GM12878 (cell line): ENCODE measurements at regions not wholly inside any gene's neighbourhood (a gene's known extent, or its start where the extent isn't known, plus 50 kb on each side); places are given as distances from the start of the nearest gene placed in this dataset.

Source experiments
- ATAC-seq: fragments of 200-7000 bp; cut with Tn5 transposase; 3 replicates; pipeline ENCODE4 v1.9.1; 2020; ENCODE audit warnings: mild to moderate bottlenecking, moderate library complexity
- BruUV-seq: library from RNA; stranded (reverse); fragments of 400-500 nt; replicated peaks from 2 replicates; lab custom pipeline; 2021; lab: Mats Ljungman, UMichigan
- CTCF ChIA-PET: fragments of 300-600 bp; sonication (Branson Sonifier 250); formaldehyde crosslinking; extraction: SDS; loops from one replicate; lab custom pipeline; 2021; ENCODE audit warnings: inconsistent platforms; lab: Yijun Ruan, JAX
- POLR2A ChIA-PET: fragments of 350-600 bp; formaldehyde crosslinking; extraction: SDS; loops from one replicate; lab custom pipeline; 2021; ENCODE audit warnings: inconsistent platforms; lab: Charles Lee
- RAD21 ChIA-PET: fragments of 300-600 bp; sonication (Branson Sonifier 250); formaldehyde crosslinking; loops from one replicate; lab custom pipeline; 2023; ENCODE audit warnings: antibody characterized with exemption; ENCODE audit not compliant: unreplicated experiment; lab: Charles Lee
- SMC1A ChIA-PET: fragments of 300-600 bp; sonication (Branson Sonifier 250); formaldehyde crosslinking; loops from one replicate; lab custom pipeline; 2023; ENCODE audit not compliant: unreplicated experiment, uncharacterized antibody; lab: Charles Lee
- DNase-seq: peaks from one replicate; pipeline ENCODE4 v3.0.0-alpha.2; 2011; ENCODE audit warnings: low read depth, low spot score
- FAIRE-seq: peaks from 3 replicates; lab custom pipeline; 2011; peaks lifted over from hg19 to GRCh38; lab: Jason Lieb, UNC
- H2AFZ ChIP-seq: 2 replicates; pipeline ENCODE4 v1.6.0; 2011; ENCODE audit warnings: low read depth, low read length, control low read depth; ENCODE audit not compliant: control insufficient read depth
- H3K27ac ChIP-seq: 2 replicates; pipeline ENCODE4 v1.5.1; 2011; ENCODE audit warnings: control low read depth; ENCODE audit not compliant: control insufficient read depth, insufficient read depth
- H3K27me3 ChIP-seq, 2 experiments: replicated peaks in 1 of 2; 2 replicates each; pipeline versions ENCODE4 v1.6.0 to v1.6.1; 2011; ENCODE audit warnings: low read length in 1 of 2; ENCODE audit not compliant: control insufficient read depth in 2 of 2, insufficient read depth in 2 of 2
- H3K36me3 ChIP-seq, 2 experiments: 2 replicates each; pipeline ENCODE4 v1.5.1; 2011; ENCODE audit warnings: low read length in 1 of 2; ENCODE audit not compliant: control insufficient read depth in 2 of 2, insufficient read depth in 2 of 2
- H3K4me1 ChIP-seq: 2 replicates; pipeline ENCODE4 v1.6.1; 2011; ENCODE audit warnings: mild to moderate bottlenecking, low read length, moderate library complexity, mixed read lengths; ENCODE audit not compliant: control insufficient read depth, insufficient read depth
- H3K4me2 ChIP-seq: 2 replicates; pipeline ENCODE4 v1.6.0; 2011; ENCODE audit warnings: control low read depth; ENCODE audit not compliant: control insufficient read depth, insufficient read depth
- H3K4me3 ChIP-seq: fragments of 200-600 bp; sonication (generic); 2 replicates; pipeline ENCODE4 v1.5.1; 2016
- H3K79me2 ChIP-seq: 2 replicates; pipeline ENCODE4 v1.6.0; 2011; ENCODE audit warnings: low read length; ENCODE audit not compliant: control insufficient read depth, insufficient read depth
- H3K9ac ChIP-seq: 2 replicates; pipeline ENCODE4 v1.8.0; 2011; ENCODE audit warnings: low read length, control low read depth, mixed read lengths; ENCODE audit not compliant: control insufficient read depth, insufficient read depth
- H3K9me3 ChIP-seq: replicated peaks from 3 replicates; pipeline ENCODE4 v1.5.1; 2011; ENCODE audit warnings: mild to moderate bottlenecking, low read length; ENCODE audit not compliant: control insufficient read depth, insufficient read depth
- H4K20me1 ChIP-seq: 2 replicates; pipeline ENCODE4 v1.6.0; 2011; ENCODE audit not compliant: control insufficient read depth, insufficient read depth
- BCL11A ChIP-seq: IDR thresholded peaks from 2 replicates; pipeline ENCODE4 v1.6.1; 2011; ENCODE audit warnings: low read depth, low read length
- DPF2 ChIP-seq: fragments of 450-650 bp; IDR thresholded peaks from 2 replicates; pipeline ENCODE4 v1.6.1; 2017; ENCODE audit warnings: mild to moderate bottlenecking
- GATAD2B ChIP-seq: fragments of 450-650 bp; conservative IDR thresholded peaks from 2 replicates; pipeline ENCODE4 v1.6.1; 2017; ENCODE audit warnings: low read depth, mild to moderate bottlenecking, moderate library complexity
- HCFC1 ChIP-seq: fragments of 150-350 bp; IDR thresholded peaks from 2 replicates; pipeline ENCODE4 v1.6.1; 2014; ENCODE audit warnings: low read length
- LARP7 ChIP-seq: fragments of 450-650 bp; IDR thresholded peaks from 2 replicates; pipeline ENCODE4 v1.6.1; 2017; ENCODE audit warnings: mild to moderate bottlenecking
- NBN ChIP-seq: fragments of 450-650 bp; IDR thresholded peaks from 2 replicates; pipeline ENCODE4 v1.6.1; 2016
- NFIC ChIP-seq: IDR thresholded peaks from 2 replicates; pipeline ENCODE4 v1.6.1; 2012; ENCODE audit warnings: low read depth, mild to moderate bottlenecking, inconsistent platforms, low read length, moderate library complexity
- RAD21 ChIP-seq: IDR thresholded peaks from 2 replicates; pipeline ENCODE4 v1.6.1; 2011; ENCODE audit warnings: mild to moderate bottlenecking, low read depth, low read length, moderate library complexity; ENCODE audit not compliant: insufficient read depth
- WRNIP1 ChIP-seq: IDR thresholded peaks from 2 replicates; pipeline ENCODE4 v1.6.1; 2011; ENCODE audit warnings: low read depth, low read length, improper control_type of control experiment, borderline replicate concordance
- ZNF384 ChIP-seq: IDR thresholded peaks from 2 replicates; pipeline ENCODE4 v1.6.1; 2012; ENCODE audit warnings: low read depth, mild to moderate bottlenecking, low read length, improper control_type of control experiment, borderline replicate concordance
- WGBS: methylation state at CpG from one replicate; pipeline ENCODE4 v1.1.6; 2016; ENCODE audit warnings: low lambda C conversion rate; ENCODE audit not compliant: insufficient replicate concordance, insufficient coverage; ENCODE audit errors: missing lambda C conversion rate; 5-methylcytosine and 5-hydroxymethylcytosine counted together
- in situ Hi-C: fragments of 300-500 bp; cut with MboI; formaldehyde crosslinking; loops from 9 replicates; pipeline ENCODE4 v1.14.3; 2018; ENCODE audit warnings: mixed read lengths
- intact Hi-C: fragments of 100-400 bp; cut with micrococcal nuclease; formaldehyde crosslinking; loops from one replicate; pipeline ENCODE4 v1.14.2; 2022; ENCODE audit not compliant: unreplicated experiment
- TF ChIP-seq, protein P1 (sequence below): fragments of 450-650 bp; formaldehyde crosslinking; IDR thresholded peaks from 2 replicates; pipeline ENCODE4 v1.5.0; 2022; ENCODE audit warnings: mild to moderate bottlenecking, missing genetic modification characterization
- TF ChIP-seq, protein P2 (sequence below): fragments of 450-650 bp; conservative IDR thresholded peaks from 2 replicates; pipeline ENCODE4 v1.6.1; 2017; ENCODE audit warnings: mild to moderate bottlenecking, moderate library complexity
- TF ChIP-seq, protein P3 (sequence below): fragments of 450-650 bp; IDR thresholded peaks from 2 replicates; pipeline ENCODE4 v1.6.1; 2014; ENCODE audit warnings: mild to moderate bottlenecking

GRCh38 chr11:88051396-88051795, 123.8 kb downstream of the RAB38 start:
- Histone ChIP-seq H3K9me3 (no peaks in the 10 kb centered on the region), H3K36me3 (no peaks in the 10 kb centered on the region), H3K4me3 (no peak overlapping the region), H4K20me1 (no peaks in the 10 kb centered on the region), H3K27me3 (no peaks in the 10 kb centered on the region), H3K4me1 (no peaks in the 10 kb centered on the region), H2AFZ (no peak overlapping the region), H3K79me2 (no peaks in the 10 kb centered on the region), H3K9ac (no peak overlapping the region), H3K4me2 (no peak overlapping the region), H3K27ac (no peak overlapping the region)
- FAIRE-seq = no peak
- no TSS peak for BruUV-seq
- ChIA-PET RAD21 (no interaction called here), SMC1A (no interaction called here), POLR2A (no interaction called here), CTCF (no interaction called here)
- no peak for TF ChIP-seq LARP7
- no peak for TF ChIP-seq ZNF384
- no peak for TF ChIP-seq RAD21
- 31% methylated on average over 2 of the region's 2 CpGs for WGBS
- no peak for DNase-seq
- in situ Hi-C loops (no loop called here), intact Hi-C loops (no loop called here)
- no peak for ATAC-seq

DNA sequence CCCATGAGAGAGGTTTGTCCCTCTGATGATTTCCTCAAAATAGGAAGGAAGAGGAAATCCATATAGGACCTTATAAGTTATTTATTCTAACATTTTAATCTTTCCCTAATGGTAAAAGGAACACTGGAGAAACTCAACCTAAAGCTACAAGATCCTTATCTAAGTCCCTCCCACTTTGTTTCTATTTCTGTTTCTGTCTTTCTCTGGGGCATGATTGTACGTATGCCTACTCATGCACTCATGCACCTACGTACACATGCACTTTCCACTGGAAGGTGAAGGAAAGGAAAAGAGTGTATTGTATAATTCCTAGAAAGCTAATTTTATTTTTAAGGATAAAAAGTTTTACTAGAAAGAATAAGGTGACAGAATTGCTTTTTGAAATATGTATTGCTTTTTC, 125.0 kb downstream of the RAB38 start:
- Histone ChIP-seq H4K20me1 (no peaks in the 10 kb centered on the region), H3K9ac (no peak overlapping the region), H3K4me1 (no peaks in the 10 kb centered on the region), H3K27ac (no peak overlapping the region), H3K27me3 (no peaks in the 10 kb centered on the region), H3K9me3 (no peaks in the 10 kb centered on the region), H2AFZ (no peak overlapping the region), H3K79me2 (no peaks in the 10 kb centered on the region), H3K4me3 (no peak overlapping the region), H3K4me2 (no peak overlapping the region), H3K36me3 (no peaks in the 10 kb centered on the region)
- POLR2A ChIA-PET = no interaction called here
- 88% methylated on average over 2 of the region's 2 CpGs for WGBS
- RAD21 ChIA-PET = no interaction called here
- DNase-seq (no peak), FAIRE-seq (no peak), ATAC-seq (no peak)
- SMC1A ChIA-PET = interaction anchor here (0.9 kb wide), 1 partner anchor 24 kb away, joined by 3 read pairs; no protein-coding TSS in a partner anchor
- BruUV-seq = no TSS peak
- in situ Hi-C loops (no loop called here), intact Hi-C loops (no loop called here)
- CTCF ChIA-PET = no interaction called here
- TF ChIP-seq, protein P1, sequence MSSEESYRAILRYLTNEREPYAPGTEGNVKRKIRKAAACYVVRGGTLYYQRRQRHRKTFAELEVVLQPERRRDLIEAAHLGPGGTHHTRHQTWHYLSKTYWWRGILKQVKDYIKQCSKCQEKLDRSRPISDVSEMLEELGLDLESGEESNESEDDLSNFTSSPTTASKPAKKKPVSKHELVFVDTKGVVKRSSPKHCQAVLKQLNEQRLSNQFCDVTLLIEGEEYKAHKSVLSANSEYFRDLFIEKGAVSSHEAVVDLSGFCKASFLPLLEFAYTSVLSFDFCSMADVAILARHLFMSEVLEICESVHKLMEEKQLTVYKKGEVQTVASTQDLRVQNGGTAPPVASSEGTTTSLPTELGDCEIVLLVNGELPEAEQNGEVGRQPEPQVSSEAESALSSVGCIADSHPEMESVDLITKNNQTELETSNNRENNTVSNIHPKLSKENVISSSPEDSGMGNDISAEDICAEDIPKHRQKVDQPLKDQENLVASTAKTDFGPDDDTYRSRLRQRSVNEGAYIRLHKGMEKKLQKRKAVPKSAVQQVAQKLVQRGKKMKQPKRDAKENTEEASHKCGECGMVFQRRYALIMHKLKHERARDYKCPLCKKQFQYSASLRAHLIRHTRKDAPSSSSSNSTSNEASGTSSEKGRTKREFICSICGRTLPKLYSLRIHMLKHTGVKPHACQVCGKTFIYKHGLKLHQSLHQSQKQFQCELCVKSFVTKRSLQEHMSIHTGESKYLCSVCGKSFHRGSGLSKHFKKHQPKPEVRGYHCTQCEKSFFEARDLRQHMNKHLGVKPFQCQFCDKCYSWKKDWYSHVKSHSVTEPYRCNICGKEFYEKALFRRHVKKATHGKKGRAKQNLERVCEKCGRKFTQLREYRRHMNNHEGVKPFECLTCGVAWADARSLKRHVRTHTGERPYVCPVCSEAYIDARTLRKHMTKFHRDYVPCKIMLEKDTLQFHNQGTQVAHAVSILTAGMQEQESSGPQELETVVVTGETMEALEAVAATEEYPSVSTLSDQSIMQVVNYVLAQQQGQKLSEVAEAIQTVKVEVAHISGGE (CRISPR knock-in tag) = no peak
- TF ChIP-seq WRNIP1 = no peak
- no peak for TF ChIP-seq NBN
- no peak for TF ChIP-seq DPF2
- TF ChIP-seq HCFC1 = no peak
- TF ChIP-seq, protein P2, sequence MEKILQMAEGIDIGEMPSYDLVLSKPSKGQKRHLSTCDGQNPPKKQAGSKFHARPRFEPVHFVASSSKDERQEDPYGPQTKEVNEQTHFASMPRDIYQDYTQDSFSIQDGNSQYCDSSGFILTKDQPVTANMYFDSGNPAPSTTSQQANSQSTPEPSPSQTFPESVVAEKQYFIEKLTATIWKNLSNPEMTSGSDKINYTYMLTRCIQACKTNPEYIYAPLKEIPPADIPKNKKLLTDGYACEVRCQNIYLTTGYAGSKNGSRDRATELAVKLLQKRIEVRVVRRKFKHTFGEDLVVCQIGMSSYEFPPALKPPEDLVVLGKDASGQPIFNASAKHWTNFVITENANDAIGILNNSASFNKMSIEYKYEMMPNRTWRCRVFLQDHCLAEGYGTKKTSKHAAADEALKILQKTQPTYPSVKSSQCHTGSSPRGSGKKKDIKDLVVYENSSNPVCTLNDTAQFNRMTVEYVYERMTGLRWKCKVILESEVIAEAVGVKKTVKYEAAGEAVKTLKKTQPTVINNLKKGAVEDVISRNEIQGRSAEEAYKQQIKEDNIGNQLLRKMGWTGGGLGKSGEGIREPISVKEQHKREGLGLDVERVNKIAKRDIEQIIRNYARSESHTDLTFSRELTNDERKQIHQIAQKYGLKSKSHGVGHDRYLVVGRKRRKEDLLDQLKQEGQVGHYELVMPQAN = no peak
- TF ChIP-seq GATAD2B = no peak
- no peak for TF ChIP-seq BCL11A
- TF ChIP-seq, protein P3, sequence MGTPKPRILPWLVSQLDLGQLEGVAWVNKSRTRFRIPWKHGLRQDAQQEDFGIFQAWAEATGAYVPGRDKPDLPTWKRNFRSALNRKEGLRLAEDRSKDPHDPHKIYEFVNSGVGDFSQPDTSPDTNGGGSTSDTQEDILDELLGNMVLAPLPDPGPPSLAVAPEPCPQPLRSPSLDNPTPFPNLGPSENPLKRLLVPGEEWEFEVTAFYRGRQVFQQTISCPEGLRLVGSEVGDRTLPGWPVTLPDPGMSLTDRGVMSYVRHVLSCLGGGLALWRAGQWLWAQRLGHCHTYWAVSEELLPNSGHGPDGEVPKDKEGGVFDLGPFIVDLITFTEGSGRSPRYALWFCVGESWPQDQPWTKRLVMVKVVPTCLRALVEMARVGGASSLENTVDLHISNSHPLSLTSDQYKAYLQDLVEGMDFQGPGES = no peak
- TF ChIP-seq NFIC = no peak
